GM23248 (cell line): ENCODE measurements at regions not wholly inside any gene's neighbourhood (a gene's known extent, or its start where the extent isn't known, plus 50 kb on each side); places are given as distances from the start of the nearest gene placed in this dataset.

Experiments
- DNase-seq: peaks from one replicate; pipeline ENCODE4 v3.0.0-alpha.2; 2015
- H2AFZ ChIP-seq: fragments of 200-600 bp; sonication (generic); 2 replicates; pipeline ENCODE4 v1.6.1; 2016; ENCODE audit warnings: antibody characterized with exemption
- H3F3A ChIP-seq: fragments of 200-600 bp; sonication (generic); 2 replicates; pipeline ENCODE4 v1.6.1; 2016; ENCODE audit warnings: mild to moderate bottlenecking, antibody characterized with exemption, mixed run types; ENCODE audit not compliant: insufficient read depth
- H3K27ac ChIP-seq: fragments of 200-600 bp; sonication (generic); 2 replicates; pipeline ENCODE4 v1.5.1; 2016; ENCODE audit warnings: mild to moderate bottlenecking
- H3K27me3 ChIP-seq: fragments of 200-600 bp; sonication (generic); replicated peaks from 2 replicates; pipeline ENCODE4 v1.6.1; 2016; ENCODE audit warnings: mild to moderate bottlenecking; ENCODE audit not compliant: insufficient read depth
- H3K36me3 ChIP-seq: fragments of 200-600 bp; sonication (generic); 2 replicates; pipeline ENCODE4 v1.6.1; 2016; ENCODE audit warnings: low read depth, mild to moderate bottlenecking
- H3K4me1 ChIP-seq: fragments of 200-600 bp; sonication (generic); 2 replicates; pipeline ENCODE4 v1.6.1; 2016; ENCODE audit warnings: mild to moderate bottlenecking; ENCODE audit not compliant: insufficient read depth
- H3K4me2 ChIP-seq: fragments of 200-600 bp; sonication (generic); one replicate; pipeline ENCODE4 v1.6.1; 2016; ENCODE audit warnings: mild to moderate bottlenecking; ENCODE audit not compliant: unreplicated experiment
- H3K4me3 ChIP-seq: fragments of 200-600 bp; sonication (generic); 2 replicates; pipeline ENCODE4 v1.5.1; 2016; ENCODE audit warnings: mild to moderate bottlenecking
- H3K79me2 ChIP-seq: fragments of 200-600 bp; sonication (generic); 2 replicates; pipeline ENCODE4 v1.6.1; 2016; ENCODE audit warnings: mild to moderate bottlenecking; ENCODE audit not compliant: insufficient read depth
- H3K9ac ChIP-seq: fragments of 200-600 bp; sonication (generic); 2 replicates; pipeline ENCODE4 v1.6.1; 2016; ENCODE audit warnings: mild to moderate bottlenecking
- H3K9me2 ChIP-seq: fragments of 200-600 bp; sonication (generic); 2 replicates; pipeline ENCODE4 v1.6.1; 2016; ENCODE audit warnings: mixed run types, mild to moderate bottlenecking, moderate library complexity; ENCODE audit not compliant: insufficient read depth
- H3K9me3 ChIP-seq: fragments of 200-600 bp; sonication (generic); one replicate; pipeline ENCODE4 v1.6.1; 2017; ENCODE audit warnings: low read depth
- H4K20me1 ChIP-seq: fragments of 200-600 bp; sonication (generic); 2 replicates; pipeline ENCODE4 v1.6.0; 2016; ENCODE audit not compliant: insufficient read depth
- EZH2 ChIP-seq: fragments of 200-600 bp; sonication (generic); IDR thresholded peaks from 2 replicates; pipeline ENCODE4 v1.6.1; 2018; ENCODE audit warnings: antibody characterized with exemption, mild to moderate bottlenecking; ENCODE audit not compliant: insufficient read depth, poor library complexity, severe bottlenecking
- EZH2phosphoT487 ChIP-seq: fragments of 200-600 bp; sonication (generic); IDR thresholded peaks from 2 replicates; pipeline ENCODE4 v1.6.1; 2018; ENCODE audit warnings: antibody characterized with exemption, moderate library complexity, mild to moderate bottlenecking, low read depth; ENCODE audit not compliant: insufficient read depth
- WGBS, 2 experiments: methylation state at CpG; one replicate each; pipeline ENCODE4 v1.1.6; 2015 to 2017; ENCODE audit warnings: low lambda C conversion rate in 2 of 2, low coverage in 1 of 2; ENCODE audit errors: missing lambda C conversion rate in 2 of 2; 5-methylcytosine and 5-hydroxymethylcytosine counted together
- in situ Hi-C: fragments of 300-500 bp; cut with MboI; formaldehyde crosslinking; loops from 2 replicates; pipeline ENCODE4 v1.15.0; 2020

- 83 to 87% methylated on average over 3 of the region's 3 CpGs for WGBS, 2 experiments
- Histone ChIP-seq H3K9ac (no peak overlapping the region), H3K4me3 (no peak overlapping the region), H3F3A (peaks cover 14% of the 10 kb centered on the region), H4K20me1 (no peaks in the 10 kb centered on the region), H3K36me3 (no peaks in the 10 kb centered on the region), H3K4me2 (no peak overlapping the region), H3K4me1 (peaks cover 11% of the 10 kb centered on the region), H3K9me2 (no peaks in the 10 kb centered on the region), H3K9me3 (no peaks in the 10 kb centered on the region), H3K27me3 (no peaks in the 10 kb centered on the region), H2AFZ (no peak overlapping the region), H3K79me2 (no peaks in the 10 kb centered on the region), H3K27ac (no peak overlapping the region)
- DNase-seq: no peak
- TF ChIP-seq EZH2phosphoT487 (no peak), EZH2 (no peak)
- in situ Hi-C loops: no loop called here
These were observed 217.7 kb upstream of the BMPER start for GRCh38 chr7:33687625-33688024.

- Histone ChIP-seq H3K9ac (no peak overlapping the region), H3K4me2 (no peak overlapping the region), H3K9me3 (no peaks in the 10 kb centered on the region), H2AFZ (no peak overlapping the region), H3K79me2 (no peaks in the 10 kb centered on the region), H3K27me3 (no peaks in the 10 kb centered on the region), H3F3A (peaks cover 25% of the 10 kb centered on the region), H3K4me3 (no peak overlapping the region), H3K4me1 (peaks cover 28% of the 10 kb centered on the region), H3K9me2 (no peaks in the 10 kb centered on the region), H3K36me3 (no peaks in the 10 kb centered on the region), H3K27ac (no peak overlapping the region), H4K20me1 (no peaks in the 10 kb centered on the region)
- DNase-seq: no peak
- TF ChIP-seq EZH2phosphoT487 (no peak), EZH2 (no peak)
- in situ Hi-C loops: no loop called here
These were observed 214.2 kb upstream of the BMPER start for GRCh38 chr7:33691180-33691579.

- no peaks in the 10 kb centered on the region for H3K79me2 ChIP-seq
- no peak overlapping the region for H3K9ac ChIP-seq
- peak; percentile 91 for DNase-seq
- H3K4me3 ChIP-seq: no peak overlapping the region
- H4K20me1 ChIP-seq: no peaks in the 10 kb centered on the region
- in situ Hi-C loops: no loop called here
- H3K4me2 ChIP-seq: peak overlapping the region; percentile 74
- peak overlapping the region; percentile 22 for H2AFZ ChIP-seq
- peaks cover 25% of the 10 kb centered on the region for H3F3A ChIP-seq
- H3K36me3 ChIP-seq: no peaks in the 10 kb centered on the region
- H3K4me1 ChIP-seq: peaks cover 28% of the 10 kb centered on the region
- H3K9me3 ChIP-seq: no peaks in the 10 kb centered on the region
- H3K27ac ChIP-seq: peak overlapping the region; percentile 46
- 2% methylated on average over 4 of the region's 4 CpGs for whole genome bisulfite sequencing, 2 experiments
- no peaks in the 10 kb centered on the region for H3K27me3 ChIP-seq
- H3K9me2 ChIP-seq: no peaks in the 10 kb centered on the region
- no peak for TF ChIP-seq EZH2phosphoT487
- no peak for TF ChIP-seq EZH2
These were observed 212.4 kb upstream of the BMPER start for GRCh38 chr7:33692956-33693355.

GRCh38 chr7:33694006-33694405 lies 211.3 kb upstream of the BMPER start:
- Histone ChIP-seq H3K9me2 (no peaks in the 10 kb centered on the region), H3F3A (peaks cover 25% of the 10 kb centered on the region), H4K20me1 (no peaks in the 10 kb centered on the region), H3K27me3 (no peaks in the 10 kb centered on the region), H3K36me3 (no peaks in the 10 kb centered on the region), H3K4me1 (peaks cover 28% of the 10 kb centered on the region), H3K4me3 (no peak overlapping the region), H3K9me3 (no peaks in the 10 kb centered on the region), H3K27ac (no peak overlapping the region), H2AFZ (0 out of 2 replicates have a peak overlapping the region, but pooled peaks have one; percentile 22), H3K79me2 (no peaks in the 10 kb centered on the region), H3K4me2 (no peak overlapping the region), H3K9ac (no peak overlapping the region)
- WGBS, 2 experiments: 63 to 79% methylated on average over 2 of the region's 2 CpGs
- in situ Hi-C loops: no loop called here
- no peak for DNase-seq
- no peak for TF ChIP-seq EZH2
- no peak for TF ChIP-seq EZH2phosphoT487

- 44 to 51% methylated on average over 3 of the region's 3 CpGs for WGBS, 2 experiments
- Histone ChIP-seq H3K4me3 (no peak overlapping the region), H3K9me2 (no peaks in the 10 kb centered on the region), H3K27me3 (no peaks in the 10 kb centered on the region), H4K20me1 (no peaks in the 10 kb centered on the region), H3K27ac (no peak overlapping the region), H2AFZ (no peak overlapping the region), H3K4me2 (no peak overlapping the region), H3K4me1 (peaks cover 16% of the 10 kb centered on the region), H3K79me2 (no peaks in the 10 kb centered on the region), H3K36me3 (no peaks in the 10 kb centered on the region), H3F3A (peaks cover 11% of the 10 kb centered on the region), H3K9ac (no peak overlapping the region), H3K9me3 (peaks cover 5% of the 10 kb centered on the region)
- DNase-seq: no peak
- TF ChIP-seq EZH2phosphoT487 (no peak), EZH2 (no peak)
- in situ Hi-C loops: no loop called here
These were observed 207.7 kb upstream of the BMPER start for GRCh38 chr7:33697616-33698015.
